ENCODE measurements at regions not wholly inside any gene's neighbourhood (a gene's known extent, or its start where the extent isn't known, plus 50 kb on each side); places are given as distances from the start of the nearest gene placed in this dataset.

DNA sequence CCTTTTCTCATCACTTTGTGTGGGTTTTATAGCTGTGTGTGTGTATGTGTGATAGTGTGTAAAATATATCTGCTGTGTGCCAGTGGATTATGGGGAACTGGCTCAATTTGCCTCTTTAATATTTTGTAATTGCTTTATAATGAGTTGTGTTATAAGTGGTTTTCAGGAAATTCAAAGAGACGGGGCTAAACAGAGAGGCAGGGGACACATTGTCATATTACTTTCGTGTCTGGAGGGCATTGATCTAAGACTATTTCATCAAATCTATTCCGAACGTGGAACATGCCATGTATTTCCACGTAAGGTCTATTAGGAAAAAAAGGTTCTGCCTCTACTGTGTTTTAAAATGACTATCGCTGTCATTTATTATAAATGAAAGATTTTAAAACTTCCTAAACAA, 793.2 kb upstream of the TMEM132C start:
- H3K4me3 ChIP-seq: no peak overlapping the region
- ATAC-seq (no peak), DNase-seq (no peak)
- H3K27me3 ChIP-seq: no peaks in the 10 kb centered on the region
- no peaks in the 10 kb centered on the region for H3K4me1 ChIP-seq
- TF ChIP-seq, protein P1, sequence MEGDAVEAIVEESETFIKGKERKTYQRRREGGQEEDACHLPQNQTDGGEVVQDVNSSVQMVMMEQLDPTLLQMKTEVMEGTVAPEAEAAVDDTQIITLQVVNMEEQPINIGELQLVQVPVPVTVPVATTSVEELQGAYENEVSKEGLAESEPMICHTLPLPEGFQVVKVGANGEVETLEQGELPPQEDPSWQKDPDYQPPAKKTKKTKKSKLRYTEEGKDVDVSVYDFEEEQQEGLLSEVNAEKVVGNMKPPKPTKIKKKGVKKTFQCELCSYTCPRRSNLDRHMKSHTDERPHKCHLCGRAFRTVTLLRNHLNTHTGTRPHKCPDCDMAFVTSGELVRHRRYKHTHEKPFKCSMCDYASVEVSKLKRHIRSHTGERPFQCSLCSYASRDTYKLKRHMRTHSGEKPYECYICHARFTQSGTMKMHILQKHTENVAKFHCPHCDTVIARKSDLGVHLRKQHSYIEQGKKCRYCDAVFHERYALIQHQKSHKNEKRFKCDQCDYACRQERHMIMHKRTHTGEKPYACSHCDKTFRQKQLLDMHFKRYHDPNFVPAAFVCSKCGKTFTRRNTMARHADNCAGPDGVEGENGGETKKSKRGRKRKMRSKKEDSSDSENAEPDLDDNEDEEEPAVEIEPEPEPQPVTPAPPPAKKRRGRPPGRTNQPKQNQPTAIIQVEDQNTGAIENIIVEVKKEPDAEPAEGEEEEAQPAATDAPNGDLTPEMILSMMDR (IDR thresholded peaks at IDR 0.05 in 4 of 5, conservative IDR thresholded peaks at IDR 0.05 in 1 of 5): no peak
- no peak for TF ChIP-seq POLR2A (IDR thresholded peaks at IDR 0.05)
- no peaks in the 10 kb centered on the region for H3K9me3 ChIP-seq
- H3K27ac ChIP-seq: no peak overlapping the region
- no peaks in the 10 kb centered on the region for H3K36me3 ChIP-seq
- intact Hi-C loops (cut with DNase I; ENCODE audit: low total_unique reads) (no loop called here), in situ Hi-C loops (cut with MboI; ENCODE audit: low sequenced_read_pairs in 4 of 4) (no loop called here)

DNA sequence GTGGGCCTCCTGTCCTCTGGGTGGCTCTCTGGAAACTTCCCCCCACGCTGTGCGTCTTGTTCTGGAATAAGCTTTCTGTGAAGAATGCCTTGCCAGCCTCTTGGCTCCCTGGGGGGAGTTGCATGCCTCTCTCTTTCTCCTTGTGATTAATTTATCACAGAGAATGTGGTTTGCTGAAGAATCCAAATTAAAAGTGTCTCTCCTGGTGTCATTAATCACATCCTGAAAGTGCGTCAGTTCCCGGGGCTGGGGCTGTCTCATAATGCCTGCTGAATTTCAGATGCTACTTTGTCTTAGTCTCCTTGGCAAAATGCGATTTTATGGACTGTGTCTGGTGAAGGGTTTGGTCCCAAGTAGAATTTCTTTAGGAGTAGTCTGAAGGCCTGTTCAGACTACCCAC, 787.7 kb upstream of the TMEM132C start:
- no peaks in the 10 kb centered on the region for H3K4me1 ChIP-seq
- no peaks in the 10 kb centered on the region for H3K9me3 ChIP-seq
- H3K4me3 ChIP-seq: no peak overlapping the region
- TF ChIP-seq, protein P1 (IDR thresholded peaks at IDR 0.05 in 4 of 5, conservative IDR thresholded peaks at IDR 0.05 in 1 of 5): no peak
- no peak for TF ChIP-seq POLR2A (IDR thresholded peaks at IDR 0.05)
- no peaks in the 10 kb centered on the region for H3K27me3 ChIP-seq
- intact Hi-C loops (cut with DNase I; ENCODE audit: low total_unique reads): no loop called here
- in situ Hi-C loops (cut with MboI; ENCODE audit: low sequenced_read_pairs in 4 of 4): no loop called here
- ATAC-seq (no peak), DNase-seq (no peak)
- H3K36me3 ChIP-seq: no peaks in the 10 kb centered on the region
- H3K27ac ChIP-seq: no peak overlapping the region

DNA sequence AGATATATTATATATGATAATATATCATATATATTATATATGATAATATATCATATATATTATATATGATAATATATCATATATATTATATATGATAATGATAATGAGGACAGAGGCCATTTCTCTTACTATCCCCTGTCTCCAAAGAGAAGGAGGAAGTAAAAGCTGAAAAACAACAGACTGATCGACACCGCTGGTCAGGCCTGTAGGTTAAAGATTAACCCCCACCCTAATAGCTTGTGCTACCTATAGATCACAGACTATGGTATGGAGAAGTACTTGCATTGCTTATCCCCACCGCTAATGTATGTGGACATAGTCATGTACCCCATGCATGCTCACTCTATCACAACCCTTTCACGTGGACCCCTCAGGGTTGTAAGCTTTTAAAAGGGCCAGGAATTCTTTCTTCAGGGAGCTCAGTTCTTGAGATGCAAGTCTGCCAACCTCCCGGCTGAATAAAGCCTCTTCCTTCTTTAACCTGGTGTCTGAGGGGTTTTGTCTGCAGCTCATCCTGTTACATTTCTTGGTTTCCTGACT, 786.1 kb upstream of the TMEM132C start:
- H3K27ac ChIP-seq: no peak overlapping the region
- ATAC-seq (no peak), DNase-seq (no peak)
- H3K4me3 ChIP-seq: no peak overlapping the region
- in situ Hi-C loops (cut with MboI; ENCODE audit: low sequenced_read_pairs in 4 of 4) (no loop called here), intact Hi-C loops (cut with DNase I; ENCODE audit: low total_unique reads) (no loop called here)
- no peaks in the 10 kb centered on the region for H3K27me3 ChIP-seq
- no peaks in the 10 kb centered on the region for H3K4me1 ChIP-seq
- H3K9me3 ChIP-seq: no peaks in the 10 kb centered on the region
- H3K36me3 ChIP-seq: no peaks in the 10 kb centered on the region
- TF ChIP-seq, protein P1 (IDR thresholded peaks at IDR 0.05 in 4 of 5, conservative IDR thresholded peaks at IDR 0.05 in 1 of 5): no peak
- no peak for TF ChIP-seq POLR2A (IDR thresholded peaks at IDR 0.05)

DNA sequence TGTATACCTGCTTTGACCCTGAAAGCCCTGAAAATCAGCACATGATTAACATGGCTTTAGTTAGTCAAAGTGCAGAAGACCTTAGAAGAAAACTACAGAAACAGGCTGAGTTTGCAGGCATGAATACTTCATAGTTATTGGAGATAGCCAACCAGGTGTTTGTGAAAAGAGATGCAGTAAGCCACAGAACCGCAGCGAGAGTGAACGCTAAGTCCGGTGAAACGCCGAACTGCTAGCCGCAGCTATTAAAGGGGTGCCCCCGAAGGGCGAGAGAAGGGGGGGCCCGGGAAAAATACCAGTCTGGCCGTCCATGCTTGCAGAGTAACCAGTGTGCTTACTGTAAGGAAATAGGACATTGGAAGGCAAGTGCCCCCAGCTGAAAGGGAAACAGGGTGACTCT, 784.0 kb upstream of the TMEM132C start:
- in situ Hi-C loops (cut with MboI; ENCODE audit: low sequenced_read_pairs in 4 of 4): no loop called here
- Histone ChIP-seq H3K9me3 (no peaks in the 10 kb centered on the region), H3K36me3 (no peaks in the 10 kb centered on the region), H3K4me3 (no peak overlapping the region), H3K27ac (no peak overlapping the region), H3K27me3 (no peaks in the 10 kb centered on the region), H3K4me1 (no peaks in the 10 kb centered on the region)
- no peak for ATAC-seq
- intact Hi-C loops (cut with DNase I; ENCODE audit: low total_unique reads): no loop called here
- no peak for TF ChIP-seq POLR2A (IDR thresholded peaks at IDR 0.05)
- TF ChIP-seq, protein P1 (IDR thresholded peaks at IDR 0.05 in 4 of 5, conservative IDR thresholded peaks at IDR 0.05 in 1 of 5): no peak
- DNase-seq: no peak

DNA sequence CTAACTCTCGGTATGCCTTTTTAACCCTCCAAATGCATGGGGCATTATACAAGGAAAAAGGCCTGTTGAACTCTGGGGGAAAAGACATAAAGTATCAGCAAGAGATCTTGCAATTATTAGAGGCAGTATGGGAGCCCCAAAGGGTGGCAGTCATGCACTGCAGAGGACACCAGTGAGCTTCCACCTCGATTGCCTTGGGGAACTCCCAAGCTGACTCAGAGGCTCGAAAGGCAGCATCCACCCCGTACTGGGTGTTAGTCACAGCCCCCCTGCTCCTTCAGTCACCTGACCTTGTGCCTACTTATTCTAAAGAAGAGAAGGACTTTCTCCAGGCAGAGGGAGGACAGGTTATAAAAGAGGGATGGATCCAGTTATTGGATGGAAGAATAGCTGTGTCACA, 781.4 kb upstream of the TMEM132C start:
- ATAC-seq: no peak
- Histone ChIP-seq H3K9me3 (no peaks in the 10 kb centered on the region), H3K4me1 (no peaks in the 10 kb centered on the region), H3K4me3 (no peak overlapping the region), H3K36me3 (no peaks in the 10 kb centered on the region), H3K27ac (no peak overlapping the region), H3K27me3 (no peaks in the 10 kb centered on the region)
- TF ChIP-seq, protein P1 (IDR thresholded peaks at IDR 0.05 in 4 of 5, conservative IDR thresholded peaks at IDR 0.05 in 1 of 5): no peak
- TF ChIP-seq POLR2A (IDR thresholded peaks at IDR 0.05): no peak
- intact Hi-C loops (cut with DNase I; ENCODE audit: low total_unique reads) (no loop called here), in situ Hi-C loops (cut with MboI; ENCODE audit: low sequenced_read_pairs in 4 of 4) (no loop called here)
- DNase-seq: no peak

Measured in gastrocnemius medialis (tissue), 4 donors.